GF-D8 (cell line): ENCODE measurements at regions not wholly inside any gene's neighbourhood (a gene's known extent, or its start where the extent isn't known, plus 50 kb on each side); places are given as distances from the start of the nearest gene placed in this dataset.
"Not testable (repeated sequence)": the region's sequence is repeated elsewhere in the genome, so short reads cannot be mapped to it uniquely, and the experiment has no call there.

ENCODE experiments used
- DNase-seq: peaks from one replicate; lab custom pipeline; 2025; lab: John Stamatoyannopoulos, UW

GRCh38 chr3:34109846-34110245, 311.4 kb downstream of the PDCD6IP start:
- DNase-seq: no peak

- DNase-seq: no peak
Observed at GRCh38 chr3:34111361-34111760, 312.9 kb downstream of the PDCD6IP start.

GRCh38 chr3:34112261-34112660, 313.8 kb downstream of the PDCD6IP start:
- not testable (repeated sequence) for DNase-seq

- no peak for DNase-seq
Observed at GRCh38 chr3:34131091-34131490, 332.7 kb downstream of the PDCD6IP start.

- no peak for DNase-seq
Observed at GRCh38 chr3:34132069-34132692, 333.8 kb downstream of the PDCD6IP start.

GRCh38 chr3:34139566-34139965, 341.1 kb downstream of the PDCD6IP start:
- no peak for DNase-seq

- DNase-seq: no peak
Observed at GRCh38 chr3:34140616-34141015, 342.2 kb downstream of the PDCD6IP start.

GRCh38 chr3:34141841-34142337, 343.5 kb downstream of the PDCD6IP start:
- no peak for DNase-seq

GRCh38 chr3:34145796-34146195, 347.4 kb downstream of the PDCD6IP start:
- DNase-seq: no peak

- DNase-seq: no peak
Observed at GRCh38 chr3:34146596-34146995, 348.2 kb downstream of the PDCD6IP start.

GRCh38 chr3:34150992-34151391, 352.6 kb downstream of the PDCD6IP start:
- no peak for DNase-seq

GRCh38 chr3:34152656-34153055, 354.2 kb downstream of the PDCD6IP start:
- no peak for DNase-seq

GRCh38 chr3:34155108-34155507, 356.7 kb downstream of the PDCD6IP start:
- DNase-seq: no peak

- DNase-seq: no peak
Observed at GRCh38 chr3:34155666-34156065, 357.2 kb downstream of the PDCD6IP start.

- no peak for DNase-seq
Observed at GRCh38 chr3:34157491-34157890, 359.1 kb downstream of the PDCD6IP start.

GRCh38 chr3:34159613-34160420, 361.4 kb downstream of the PDCD6IP start:
- no peak for DNase-seq

GRCh38 chr3:34169636-34170035, 371.2 kb downstream of the PDCD6IP start:
- not testable (repeated sequence) for DNase-seq

GRCh38 chr3:34174740-34175139, 376.3 kb downstream of the PDCD6IP start:
- no peak for DNase-seq

- DNase-seq: no peak
Observed at GRCh38 chr3:34175636-34176176, 377.3 kb downstream of the PDCD6IP start.

GRCh38 chr3:34176723-34177122, 378.3 kb downstream of the PDCD6IP start:
- no peak for DNase-seq

GRCh38 chr3:34178415-34178814, 380.0 kb downstream of the PDCD6IP start:
- no peak for DNase-seq

GRCh38 chr3:34179716-34180115, 381.3 kb downstream of the PDCD6IP start:
- DNase-seq: no peak

GRCh38 chr3:34180532-34180931, 382.1 kb downstream of the PDCD6IP start:
- no peak for DNase-seq
